HCT116 (cell line): ENCODE measurements at regions not wholly inside any gene's neighbourhood (a gene's known extent, or its start where the extent isn't known, plus 50 kb on each side); places are given as distances from the start of the nearest gene placed in this dataset.

Experiments used
- ATAC-seq: fragments of 200-7000 bp; cut with Tn5 transposase; 2 replicates; pipeline ENCODE4 v1.9.1; 2020; ENCODE audit warnings: mild to moderate bottlenecking, moderate library complexity
- BruUV-seq: library from RNA; stranded (reverse); fragments of 400-500 nt; replicated peaks from 2 replicates; lab custom pipeline; 2021; lab: Mats Ljungman, UMichigan
- CTCF ChIA-PET: fragments of 300-600 bp; sonication (Branson Sonifier 250); formaldehyde crosslinking; loops from one replicate; lab custom pipeline; 2021; ENCODE audit warnings: antibody characterized with exemption; lab: Charles Lee
- POLR2A ChIA-PET: fragments of 300-600, 350-600 bp; sonication (Branson Sonifier 250); formaldehyde crosslinking; loops from one replicate; lab custom pipeline; 2021; ENCODE audit warnings: antibody characterized with exemption; lab: Charles Lee
- RAD21 ChIA-PET, 2 experiments: fragments of 300-600 bp; sonication (Branson Sonifier 250); formaldehyde crosslinking; loops; one replicate each; lab custom pipeline; 2023; ENCODE audit warnings: low total read pairs in 2 of 2; ENCODE audit not compliant: uncharacterized antibody in 2 of 2, unreplicated experiment in 2 of 2, low non-redundant PET in 1 of 2; lab: Charles Lee
- DNase-seq: peaks from one replicate; pipeline ENCODE4 v3.0.0-alpha.2; 2010; ENCODE audit warnings: low read depth, low spot score
- H2AFZ ChIP-seq: fragments of 200-600 bp; shearing (Covaris generic), sonication (generic); 2 replicates; pipeline ENCODE4 v1.6.1; 2017; ENCODE audit warnings: low read depth, mixed run types, mixed read lengths, antibody characterized with exemption, low read length; ENCODE audit not compliant: poor library complexity, severe bottlenecking
- H3K27ac ChIP-seq: 2 replicates; pipeline ENCODE4 v1.5.1; 2012; ENCODE audit warnings: low read depth, low read length
- H3K27me3 ChIP-seq: fragments of 200-600 bp; sonication (generic); 2 replicates; pipeline ENCODE4 v1.6.1; 2016; ENCODE audit warnings: mixed run types, low read length, mixed read lengths; ENCODE audit not compliant: insufficient read depth
- H3K36me3 ChIP-seq, 2 experiments: fragments of 200-500 bp in 1 of 2; fragments of 200-600 bp in 1 of 2; sonication (Bioruptor generic) in 1 of 2; sonication (generic) in 1 of 2; 2 replicates each; pipeline versions ENCODE4 v1.5.1 to v1.6.1; 2014 to 2016; ENCODE audit warnings: low read length in 2 of 2, inconsistent platforms in 1 of 2, mixed read lengths in 1 of 2, mixed run types in 1 of 2; ENCODE audit not compliant: insufficient read depth in 2 of 2, control insufficient read depth in 1 of 2
- H3K4me1 ChIP-seq, 2 experiments: fragments of 200-600 bp in 1 of 2; sonication (generic) in 1 of 2; 2 replicates each; pipeline versions ENCODE4 v1.5.1 to v1.6.1; 2012 to 2017; ENCODE audit warnings: low read length in 2 of 2, inconsistent platforms in 1 of 2, mild to moderate bottlenecking in 1 of 2, mixed read lengths in 1 of 2, mixed run types in 1 of 2, moderate library complexity in 1 of 2; ENCODE audit not compliant: insufficient read depth in 2 of 2, control insufficient read depth in 1 of 2
- H3K4me2 ChIP-seq: fragments of 200-600 bp; sonication (generic); 2 replicates; pipeline ENCODE4 v1.6.1; 2017; ENCODE audit warnings: mixed run types, low read length, mixed read lengths
- H3K4me3 ChIP-seq, 2 experiments: fragments of 200-600 bp in 1 of 2; sonication (generic) in 1 of 2; replicated peaks in 1 of 2; 2 replicates each; pipeline ENCODE4 v1.5.1; 2011 to 2016; ENCODE audit warnings: low read length in 2 of 2, control low read depth in 1 of 2, low read depth in 1 of 2, mild to moderate bottlenecking in 1 of 2, mixed read lengths in 1 of 2, mixed run types in 1 of 2
- H3K79me2 ChIP-seq: fragments of 200-600 bp; sonication (generic); 2 replicates; pipeline ENCODE4 v1.6.1; 2017; ENCODE audit warnings: mild to moderate bottlenecking, mixed run types, low read length, moderate library complexity, mixed read lengths; ENCODE audit not compliant: insufficient read depth
- H3K9ac ChIP-seq: fragments of 200-600 bp; sonication (generic); 2 replicates; pipeline ENCODE4 v1.6.1; 2016; ENCODE audit warnings: low read length, mixed read lengths
- H3K9me2 ChIP-seq: fragments of 200-600 bp; sonication (generic), shearing (Covaris generic); 2 replicates; pipeline ENCODE4 v1.6.1; 2017; ENCODE audit warnings: mixed run types, mild to moderate bottlenecking, moderate library complexity; ENCODE audit not compliant: insufficient read depth
- H3K9me3 ChIP-seq, 2 experiments: fragments of 200-500 bp in 1 of 2; fragments of 200-600 bp in 1 of 2; sonication (Bioruptor generic) in 1 of 2; sonication (generic) in 1 of 2; 2 replicates each; pipeline ENCODE4 v1.6.1; 2014 to 2017; ENCODE audit warnings: low read length in 2 of 2, mixed read lengths in 2 of 2, inconsistent platforms in 1 of 2, low read depth in 1 of 2, mild to moderate bottlenecking in 1 of 2, mixed run types in 1 of 2, moderate library complexity in 1 of 2; ENCODE audit not compliant: control insufficient read depth in 1 of 2, insufficient read depth in 1 of 2
- H4K20me1 ChIP-seq: fragments of 200-600 bp; sonication (generic), shearing (Covaris generic); 2 replicates; pipeline ENCODE4 v1.6.1; 2017; ENCODE audit warnings: mixed run types, mild to moderate bottlenecking, moderate library complexity; ENCODE audit not compliant: insufficient read depth
- CEBPB ChIP-seq: IDR thresholded peaks from 2 replicates; pipeline ENCODE4 v1.6.1; 2012; ENCODE audit warnings: low read depth
- ELF1 ChIP-seq: IDR thresholded peaks from 2 replicates; pipeline ENCODE4 v1.6.1; 2012; ENCODE audit warnings: low read depth, borderline replicate concordance
- EZH2phosphoT487 ChIP-seq: fragments of 200-600 bp; IDR thresholded peaks from 2 replicates; pipeline ENCODE4 v1.6.1; 2018; ENCODE audit warnings: antibody characterized with exemption, borderline replicate concordance
- JUND ChIP-seq: IDR thresholded peaks from 2 replicates; pipeline ENCODE4 v1.6.1; 2012
- POLR2A ChIP-seq: IDR thresholded peaks from 2 replicates; pipeline ENCODE4 v1.7.0; 2011; ENCODE audit warnings: borderline replicate concordance; ENCODE audit not compliant: insufficient read depth, insufficient read length; ENCODE audit errors: extremely low read depth
- POLR2AphosphoS5 ChIP-seq: IDR thresholded peaks from 2 replicates; pipeline ENCODE4 v1.6.1; 2011; ENCODE audit warnings: mild to moderate bottlenecking, low read depth, low read length, moderate library complexity
- YY1 ChIP-seq: IDR thresholded peaks from 2 replicates; pipeline ENCODE4 v1.6.1; 2011; ENCODE audit warnings: low read length, low read depth, moderate library complexity, mild to moderate bottlenecking; ENCODE audit not compliant: insufficient replicate concordance; ENCODE audit errors: extremely low read depth
- ZFX ChIP-seq: fragments of 450-650 bp; IDR thresholded peaks from 2 replicates; pipeline ENCODE4 v1.6.1; 2017
- ZNF274 ChIP-seq: fragments of 200-500 bp; sonication (Bioruptor generic); IDR thresholded peaks from 2 replicates; pipeline ENCODE4 v1.6.1; 2014; ENCODE audit warnings: mild to moderate bottlenecking, low read depth, low read length, inconsistent platforms
- intact Hi-C: fragments of 100-400 bp; cut with micrococcal nuclease; formaldehyde crosslinking; loops from 2 replicates; pipeline ENCODE4 v1.10.0; 2022

- BruUV-seq, result no TSS peak
- no peak overlapping the region for H3K4me2 ChIP-seq
- peak; percentile 44; the same call in 1 of the 2 replicates for TF ChIP-seq CEBPB
- no peak for TF ChIP-seq POLR2AphosphoS5
- TF ChIP-seq, all 23 proteins: peak for 1
- ChIA-PET POLR2A (no interaction called here), CTCF (no interaction called here), RAD21 (no interaction called here)
- no peak overlapping the region for H2AFZ ChIP-seq
- no peak overlapping the region for H3K27ac ChIP-seq
- H3K4me3 ChIP-seq, result no peak overlapping the region
- no peaks in the 10 kb centered on the region for H4K20me1 ChIP-seq
- intact Hi-C loops, result loop anchor here (10.0 kb wide), 1 partner anchor 349 kb away; no protein-coding TSS in a partner anchor
- DNase-seq (no peak), ATAC-seq (no peak)
- no peaks in the 10 kb centered on the region for H3K79me2 ChIP-seq
- H3K36me3 ChIP-seq, result no peaks in the 10 kb centered on the region
- no peaks in the 10 kb centered on the region for H3K9me2 ChIP-seq
- H3K9ac ChIP-seq, result no peak overlapping the region
- H3K9me3 ChIP-seq, result no peaks in the 10 kb centered on the region
- H3K27me3 ChIP-seq, result no peaks in the 10 kb centered on the region
- peaks cover 0 to 8% of the 10 kb centered on the region in 2 experiments; a peak in 1 of 4 replicates for H3K4me1 ChIP-seq
Observed at GRCh38 chr1:209375671-209376365, 207.7 kb upstream of the CAMK1G start.

GRCh38 chr1:209376774-209377173, 206.7 kb upstream of the CAMK1G start:
- H3K4me1 ChIP-seq, result peaks cover 0 to 8% of the 10 kb centered on the region in 2 experiments; a peak in 1 of 4 replicates
- H3K27ac ChIP-seq, result no peak overlapping the region
- H3K9ac ChIP-seq, result no peak overlapping the region
- no peaks in the 10 kb centered on the region for H3K36me3 ChIP-seq
- no peaks in the 10 kb centered on the region for H3K9me3 ChIP-seq
- no peak for ATAC-seq
- CTCF ChIA-PET, result no interaction called here
- no peaks in the 10 kb centered on the region for H3K9me2 ChIP-seq
- no peaks in the 10 kb centered on the region for H4K20me1 ChIP-seq
- POLR2A ChIA-PET, result no interaction called here
- no peak overlapping the region for H2AFZ ChIP-seq
- RAD21 ChIA-PET, result no interaction called here
- H3K4me3 ChIP-seq, result no peak overlapping the region
- no TSS peak for BruUV-seq
- intact Hi-C loops, result loop anchor here (10.0 kb wide), 1 partner anchor 348 kb away; no protein-coding TSS in a partner anchor
- H3K4me2 ChIP-seq, result no peak overlapping the region
- no peak for DNase-seq
- H3K79me2 ChIP-seq, result no peaks in the 10 kb centered on the region
- H3K27me3 ChIP-seq, result no peaks in the 10 kb centered on the region
- TF ChIP-seq ELF1 (no peak), POLR2AphosphoS5 (no peak), ZFX (no peak), POLR2A (no peak), CEBPB (no peak), ZNF274 (no peak), EZH2phosphoT487 (no peak), JUND (no peak), YY1 (no peak)
